ENCODE measurements at regions not wholly inside any gene's neighbourhood (a gene's known extent, or its start where the extent isn't known, plus 50 kb on each side); places are given as distances from the start of the nearest gene placed in this dataset.

GRCh38 chr7:46343802-46344201 is 422.7 kb upstream of the IGFBP3 start:
- DNase-seq (ENCODE audit: low spot score), result no peak

DNA sequence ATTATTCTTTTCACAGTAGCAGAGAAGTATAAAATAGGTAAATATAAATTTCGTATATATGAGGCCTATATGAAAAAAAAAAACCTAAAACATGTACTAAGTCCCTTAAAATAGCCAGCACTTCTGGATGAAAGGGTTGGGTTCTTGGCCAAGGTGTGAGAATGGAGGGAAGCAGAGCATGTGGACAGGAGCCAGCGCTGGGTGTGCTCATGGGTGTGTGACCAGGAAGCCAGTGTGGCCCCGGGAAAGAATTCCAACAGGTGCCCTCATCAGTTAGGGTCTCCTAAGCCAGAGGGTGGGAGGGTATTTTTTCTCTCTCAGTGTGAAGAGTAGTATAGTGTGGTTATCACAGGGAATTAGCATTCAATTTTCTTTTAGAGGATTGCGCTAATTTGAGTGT is 401.9 kb upstream of the IGFBP3 start:
- no peak for DNase-seq (ENCODE audit: low spot score)

DNA sequence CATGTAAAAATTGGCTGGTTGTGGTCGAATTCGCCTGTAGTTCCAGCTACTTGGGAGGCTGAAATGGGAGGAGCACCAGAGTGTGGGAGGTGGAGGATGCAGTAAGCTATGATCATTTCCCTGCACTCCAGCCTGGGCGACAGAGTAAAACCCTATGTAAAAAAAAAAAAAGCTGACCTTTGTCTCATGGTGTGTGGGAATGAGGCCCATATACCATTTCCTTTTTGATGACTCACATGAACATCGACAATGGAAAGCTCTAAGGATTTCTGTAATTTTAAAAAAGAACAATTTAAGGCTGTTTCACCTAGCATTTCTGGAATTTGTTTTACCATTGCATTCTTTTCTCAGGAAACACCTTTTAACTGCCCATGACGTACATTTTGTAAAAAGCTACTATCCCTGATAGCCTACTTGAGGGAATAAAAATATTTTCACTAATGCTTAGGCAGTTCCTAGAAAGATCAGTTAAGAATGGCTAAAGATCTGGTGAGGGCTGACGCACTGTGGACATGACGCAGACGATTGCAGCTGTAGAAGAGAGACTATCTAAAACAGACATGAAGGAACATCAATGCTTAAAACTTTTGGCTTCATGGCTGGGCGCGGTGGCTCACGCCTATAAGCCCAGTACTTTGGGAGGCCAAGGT is 400.6 kb upstream of the IGFBP3 start:
- no peak for DNase-seq (ENCODE audit: low spot score)

DNA sequence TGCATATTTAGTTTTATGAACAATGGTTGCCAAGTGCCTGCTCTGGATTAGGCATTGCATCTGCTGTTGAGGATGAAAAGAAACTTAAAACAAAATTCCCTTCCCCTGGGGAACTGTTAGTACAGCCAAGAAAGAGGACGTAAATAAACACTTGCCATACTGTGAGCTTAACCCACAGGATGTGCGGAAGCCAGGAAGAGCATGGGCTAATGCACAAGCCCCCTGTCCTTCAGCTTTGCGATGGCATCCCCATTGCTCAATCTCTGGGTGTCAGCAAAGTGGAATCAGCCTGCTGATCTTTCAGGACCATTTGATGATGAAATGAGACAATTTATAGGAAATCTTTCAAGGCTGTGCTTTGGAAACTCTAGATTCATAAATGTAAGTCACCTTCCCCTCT is 399.9 kb upstream of the IGFBP3 start:
- DNase-seq (ENCODE audit: low spot score), result no peak

- no peak for DNase-seq (ENCODE audit: low spot score)
These were observed 398.8 kb upstream of the IGFBP3 start for GRCh38 chr7:46319841-46320240.

DNA sequence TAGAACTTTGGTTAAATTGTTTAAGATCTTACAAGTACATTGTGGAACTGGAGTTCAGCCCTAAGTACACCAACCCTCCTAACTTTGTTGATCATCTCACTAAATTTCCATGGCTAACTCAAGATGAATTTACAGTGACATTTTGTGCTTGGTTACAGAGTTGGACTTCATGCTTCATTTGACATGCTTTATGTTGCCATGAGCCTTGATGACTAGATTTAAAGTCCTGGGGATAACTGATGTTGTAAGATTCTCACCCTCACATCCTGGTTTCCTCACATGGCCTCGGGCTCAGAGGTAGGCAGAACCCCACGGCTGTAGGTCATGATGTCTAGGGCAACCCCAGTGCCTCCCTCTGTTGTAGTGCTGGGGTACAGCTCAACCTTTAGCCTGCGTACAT is 397.2 kb upstream of the IGFBP3 start:
- DNase-seq (ENCODE audit: low spot score), result no peak

GRCh38 chr7:46317256-46317655 is 396.2 kb upstream of the IGFBP3 start:
- DNase-seq (ENCODE audit: low spot score), result no peak

- no peak for DNase-seq (ENCODE audit: low spot score)
These were observed 394.8 kb upstream of the IGFBP3 start for GRCh38 chr7:46315891-46316290.

GRCh38 chr7:46301677-46302076 is 380.6 kb upstream of the IGFBP3 start:
- no peak for DNase-seq (ENCODE audit: low spot score)

- DNase-seq (ENCODE audit: low spot score), result no peak
These were observed 376.4 kb upstream of the IGFBP3 start for GRCh38 chr7:46297515-46297914.

- DNase-seq (ENCODE audit: low spot score), result no peak
These were observed 375.5 kb upstream of the IGFBP3 start for GRCh38 chr7:46296526-46296925.

DNA sequence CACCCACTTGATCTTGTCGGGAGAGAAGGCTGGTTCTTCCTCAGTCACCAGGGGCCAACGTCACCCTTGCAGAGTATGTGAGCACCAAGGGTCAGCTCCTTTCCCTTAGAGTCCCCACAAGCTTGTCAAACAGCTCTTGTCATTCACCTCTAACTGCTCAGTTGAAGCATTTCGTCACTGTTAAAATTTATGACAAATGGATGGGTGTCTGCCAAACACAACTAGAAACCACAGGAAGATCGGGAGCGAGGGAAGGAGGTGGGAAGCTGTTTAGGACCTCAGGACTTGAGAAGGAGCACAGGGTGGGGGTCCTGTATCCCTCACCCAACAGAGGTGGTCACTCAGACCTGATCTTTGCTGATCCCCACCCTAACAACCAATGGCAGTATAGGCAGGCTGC is 373.3 kb upstream of the IGFBP3 start:
- DNase-seq (ENCODE audit: low spot score), result no peak

GRCh38 chr7:46292741-46293140 is 371.7 kb upstream of the IGFBP3 start:
- DNase-seq (ENCODE audit: low spot score), result no peak

DNA sequence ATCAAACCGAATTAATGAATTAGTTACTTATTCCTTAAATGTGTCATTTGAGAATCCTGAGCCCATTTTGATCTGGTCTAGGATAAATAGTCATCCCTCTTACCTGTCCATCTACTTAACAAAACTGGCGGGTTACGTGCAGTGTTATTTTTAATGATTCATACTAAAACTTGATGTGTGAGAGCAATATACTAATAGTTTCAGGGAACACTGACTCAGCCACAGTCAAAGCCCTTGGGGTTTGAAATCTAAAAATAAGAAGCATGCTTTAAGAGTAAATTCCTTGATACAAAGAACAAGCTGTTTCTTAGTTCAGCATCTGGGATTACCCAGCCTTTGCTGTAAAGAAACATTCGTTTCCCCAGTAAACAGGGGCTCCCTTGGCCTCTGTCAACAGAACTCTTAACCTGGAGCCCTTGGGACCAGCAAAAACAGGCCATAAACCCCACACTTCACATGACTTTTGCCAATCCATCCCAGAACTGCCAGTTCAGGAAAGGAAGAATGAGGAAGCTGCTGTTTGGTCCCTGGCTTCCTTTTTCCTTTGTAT is 370.6 kb upstream of the IGFBP3 start:
- DNase-seq (ENCODE audit: low spot score), result no peak

- no peak for DNase-seq (ENCODE audit: low spot score)
These were observed 370.0 kb upstream of the IGFBP3 start for GRCh38 chr7:46291050-46291438.

DNA sequence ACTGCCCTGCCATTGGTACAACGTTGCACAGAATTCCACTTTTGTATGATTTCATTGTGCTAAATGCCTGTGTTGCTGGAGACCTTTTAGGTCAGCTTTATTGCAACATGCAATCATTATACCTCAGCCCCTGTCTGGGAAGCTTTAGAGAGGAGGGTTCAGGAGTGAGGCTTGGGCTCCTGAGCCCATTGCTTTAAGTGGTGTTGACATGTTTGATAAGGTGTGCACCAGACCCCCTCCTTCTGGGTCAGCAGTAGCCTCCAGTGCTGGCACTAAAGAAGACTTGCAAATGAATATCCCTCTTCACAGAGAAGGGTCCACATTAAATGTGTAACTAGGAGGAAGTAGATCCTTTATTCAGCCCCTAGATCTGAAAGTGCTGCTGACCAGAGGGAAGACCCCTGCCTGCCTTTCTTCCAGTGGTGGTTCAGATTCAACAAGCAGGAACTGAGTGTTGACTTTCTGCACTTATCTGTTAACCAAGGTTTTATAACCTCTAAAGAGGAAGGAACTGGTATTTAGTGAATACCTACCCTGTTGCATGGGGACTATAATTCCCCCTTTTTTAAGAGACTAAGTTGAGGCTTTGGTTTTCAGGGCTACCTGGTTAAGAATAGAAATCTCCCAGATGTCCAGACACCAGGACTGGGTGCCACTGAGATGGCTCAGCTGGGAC is 369.4 kb upstream of the IGFBP3 start:
- no peak for DNase-seq (ENCODE audit: low spot score)

DNA sequence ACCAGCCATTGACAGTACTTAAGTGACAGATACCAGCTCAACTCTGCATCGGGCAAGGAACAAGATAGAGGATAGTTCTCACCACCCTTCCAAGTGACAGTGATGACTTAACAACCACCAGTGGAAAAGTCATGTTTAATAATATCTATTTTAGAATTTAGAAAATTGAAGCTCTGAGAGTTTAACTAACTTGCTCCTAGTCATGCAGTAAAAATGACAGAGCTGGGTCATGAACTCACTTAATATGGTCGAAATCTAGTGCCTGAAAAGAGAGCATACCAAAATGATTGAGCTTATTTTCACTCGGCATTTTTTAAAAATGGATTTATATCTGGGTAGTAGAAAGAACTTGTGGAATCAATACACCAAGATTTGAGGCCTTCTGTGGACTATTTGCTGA is 367.8 kb upstream of the IGFBP3 start:
- DNase-seq (ENCODE audit: low spot score), result no peak

DNA sequence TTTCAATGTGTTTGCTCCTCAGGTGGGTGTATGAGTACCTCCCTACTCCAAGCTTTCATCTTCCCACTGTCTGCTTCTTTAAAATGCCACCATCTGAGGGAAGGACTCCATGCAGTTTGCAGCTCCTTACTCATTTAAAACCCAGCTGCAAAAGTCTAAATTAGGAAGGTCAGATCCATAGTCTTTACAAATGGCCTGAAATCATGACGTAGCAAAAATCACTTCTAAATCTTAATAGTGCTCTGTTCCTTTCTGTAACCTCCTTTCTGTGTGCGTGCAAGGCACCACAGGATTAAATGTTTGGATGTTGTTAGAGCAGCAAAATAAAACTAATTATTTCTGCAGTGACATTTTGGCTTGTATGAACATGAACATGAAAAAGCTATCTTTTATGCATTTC is 366.9 kb upstream of the IGFBP3 start:
- DNase-seq (ENCODE audit: low spot score), result no peak

DNA sequence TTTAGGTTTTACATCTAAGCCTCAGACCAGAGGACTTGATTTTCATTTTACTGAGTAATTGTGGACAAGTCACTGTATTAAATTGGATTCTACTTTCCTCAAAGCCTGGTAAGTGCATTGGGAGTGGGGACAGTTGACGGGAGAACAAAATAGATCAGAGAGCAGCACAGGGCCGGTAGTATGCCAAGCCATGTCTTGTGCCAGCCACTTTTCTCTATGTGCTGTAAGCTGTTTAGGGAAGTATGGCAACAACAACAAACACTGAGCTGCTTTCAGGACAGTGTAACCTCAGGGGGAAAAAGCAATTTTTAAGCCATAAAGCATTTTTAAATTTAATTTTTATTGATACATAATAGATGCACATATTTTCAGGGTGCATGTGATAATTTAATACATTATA is 365.9 kb upstream of the IGFBP3 start:
- DNase-seq (ENCODE audit: low spot score), result no peak

DNA sequence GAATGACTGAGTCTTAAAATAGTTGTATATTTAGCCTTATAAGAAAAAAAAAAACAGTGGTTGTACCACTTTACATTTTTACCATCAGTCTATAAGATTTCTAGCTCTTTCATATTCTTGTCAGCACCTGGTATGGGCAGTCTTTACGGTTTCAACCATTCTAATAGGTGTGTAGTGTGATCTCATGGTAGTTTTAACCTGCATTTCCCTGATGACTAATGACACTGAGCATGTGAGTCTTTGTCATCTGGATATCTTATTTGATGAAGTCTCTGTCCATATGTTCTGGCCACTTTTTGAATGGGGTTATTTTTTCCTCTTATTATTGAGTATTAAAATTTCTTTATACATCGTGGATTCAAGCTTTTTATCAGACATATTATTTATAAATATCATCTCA is 365.3 kb upstream of the IGFBP3 start:
- no peak for DNase-seq (ENCODE audit: low spot score)

DNA sequence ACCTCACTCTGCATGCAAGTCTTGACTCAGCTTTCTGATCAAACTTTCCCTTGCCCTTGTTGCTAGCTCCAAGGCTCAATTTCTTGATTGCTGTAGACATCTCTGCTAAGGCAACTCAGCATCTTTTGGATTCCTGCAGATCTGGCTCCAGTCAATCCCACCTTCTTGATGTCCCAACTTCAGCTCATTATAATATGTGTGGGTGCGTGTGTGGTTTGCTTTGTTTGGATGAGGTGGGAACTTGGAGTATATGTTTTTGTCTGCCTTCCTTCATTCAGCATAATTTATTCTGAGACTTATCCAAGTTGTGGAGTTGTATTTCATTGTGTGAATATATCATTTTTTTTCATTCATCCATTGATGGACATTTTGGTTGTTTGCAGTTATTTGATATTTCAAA is 364.8 kb upstream of the IGFBP3 start:
- DNase-seq (ENCODE audit: low spot score), result no peak

GRCh38 chr7:46283852-46284251 is 362.8 kb upstream of the IGFBP3 start:
- DNase-seq (ENCODE audit: low spot score), result no peak

DNA sequence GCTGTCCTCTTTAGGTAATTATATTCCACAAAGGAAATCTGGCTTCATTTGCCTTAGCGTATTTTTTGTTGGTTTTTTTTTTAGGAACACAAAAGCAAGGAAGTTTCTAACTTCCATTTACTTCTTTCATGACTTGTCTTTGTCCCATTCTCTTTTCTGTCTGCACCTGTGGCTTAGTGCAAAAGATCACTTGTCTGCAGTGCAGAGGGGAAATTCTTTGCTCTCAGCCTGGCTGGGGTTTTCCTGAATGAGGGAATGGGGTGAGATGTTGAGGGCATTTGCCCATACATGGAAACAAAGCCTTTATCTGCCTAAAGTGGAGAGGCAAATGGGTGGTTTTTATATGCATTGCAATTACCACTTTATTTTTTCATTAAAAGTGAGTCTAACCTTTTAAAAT is 361.1 kb upstream of the IGFBP3 start:
- DNase-seq (ENCODE audit: low spot score), result no peak
